BJ (cell line): ENCODE measurements at regions not wholly inside any gene's neighbourhood (a gene's known extent, or its start where the extent isn't known, plus 50 kb on each side); places are given as distances from the start of the nearest gene placed in this dataset.

Source experiments
- CTCF ChIA-PET: fragments of 350-600 bp; formaldehyde crosslinking; extraction: SDS; loops from one replicate; lab custom pipeline; 2021; ENCODE audit warnings: antibody characterized with exemption, inconsistent platforms; lab: Yijun Ruan, JAX
- POLR2A ChIA-PET: fragments of 300-600 bp; sonication (Branson Sonifier 250); formaldehyde crosslinking; extraction: SDS; loops from one replicate; lab custom pipeline; 2021; ENCODE audit warnings: antibody characterized with exemption; lab: Charles Lee
- DNase-seq: peaks from one replicate; pipeline ENCODE4 v3.0.0-alpha.2; 2011; ENCODE audit warnings: low read depth
- H3K27me3 ChIP-seq: 2 replicates; pipeline ENCODE4 v1.6.0; 2011; ENCODE audit warnings: low read length; ENCODE audit not compliant: control insufficient read depth, insufficient read depth
- H3K36me3 ChIP-seq: 2 replicates; pipeline ENCODE4 v1.5.1; 2011; ENCODE audit warnings: low read length; ENCODE audit not compliant: control insufficient read depth, insufficient read depth
- H3K4me3 ChIP-seq: 2 replicates; pipeline ENCODE4 v1.5.1; 2011; ENCODE audit warnings: low read depth, mild to moderate bottlenecking, control low read depth, low read length
- TF ChIP-seq, protein P1 (sequence below): IDR thresholded peaks from 2 replicates; pipeline ENCODE4 v1.5.1; 2011; ENCODE audit warnings: low read depth, mild to moderate bottlenecking, control low read depth, inconsistent platforms, low read length, moderate library complexity; ENCODE audit not compliant: insufficient read depth

DNA sequence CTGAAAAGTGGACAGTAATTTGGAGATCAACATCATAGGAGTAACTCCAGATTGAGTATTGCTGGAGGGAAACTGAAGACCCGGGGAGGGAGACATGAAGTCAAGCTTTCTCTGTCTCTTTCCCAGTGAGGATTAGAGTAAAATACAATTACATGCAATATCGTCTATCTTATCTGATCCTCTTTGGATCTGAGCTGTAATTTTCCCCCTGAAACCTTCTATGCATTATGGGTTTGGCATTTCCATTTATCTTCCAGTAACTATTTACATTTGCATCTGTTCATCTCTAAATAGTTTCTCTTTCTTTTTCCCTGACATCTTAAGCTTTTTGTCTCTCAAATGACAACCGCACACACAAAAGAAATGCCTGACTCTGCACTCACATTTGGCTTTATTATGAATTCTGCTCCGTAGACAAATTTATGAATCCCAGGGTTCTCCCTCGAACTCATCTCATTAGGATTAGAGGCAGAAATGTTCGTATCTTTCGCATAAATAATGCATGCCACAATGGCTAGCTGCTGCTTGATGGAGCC, 113.1 kb downstream of the SPP2 start:
- Histone ChIP-seq H3K27me3 (no peaks in the 10 kb centered on the region), H3K36me3 (no peaks in the 10 kb centered on the region), H3K4me3 (no peak overlapping the region)
- POLR2A ChIA-PET: no interaction called here
- TF ChIP-seq, protein P1, sequence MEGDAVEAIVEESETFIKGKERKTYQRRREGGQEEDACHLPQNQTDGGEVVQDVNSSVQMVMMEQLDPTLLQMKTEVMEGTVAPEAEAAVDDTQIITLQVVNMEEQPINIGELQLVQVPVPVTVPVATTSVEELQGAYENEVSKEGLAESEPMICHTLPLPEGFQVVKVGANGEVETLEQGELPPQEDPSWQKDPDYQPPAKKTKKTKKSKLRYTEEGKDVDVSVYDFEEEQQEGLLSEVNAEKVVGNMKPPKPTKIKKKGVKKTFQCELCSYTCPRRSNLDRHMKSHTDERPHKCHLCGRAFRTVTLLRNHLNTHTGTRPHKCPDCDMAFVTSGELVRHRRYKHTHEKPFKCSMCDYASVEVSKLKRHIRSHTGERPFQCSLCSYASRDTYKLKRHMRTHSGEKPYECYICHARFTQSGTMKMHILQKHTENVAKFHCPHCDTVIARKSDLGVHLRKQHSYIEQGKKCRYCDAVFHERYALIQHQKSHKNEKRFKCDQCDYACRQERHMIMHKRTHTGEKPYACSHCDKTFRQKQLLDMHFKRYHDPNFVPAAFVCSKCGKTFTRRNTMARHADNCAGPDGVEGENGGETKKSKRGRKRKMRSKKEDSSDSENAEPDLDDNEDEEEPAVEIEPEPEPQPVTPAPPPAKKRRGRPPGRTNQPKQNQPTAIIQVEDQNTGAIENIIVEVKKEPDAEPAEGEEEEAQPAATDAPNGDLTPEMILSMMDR: no peak
- CTCF ChIA-PET: interaction anchor here (1.1 kb wide), 1 partner anchor 337 kb away, joined by 3 read pairs; no protein-coding TSS in a partner anchor
- DNase-seq: no peak

DNA sequence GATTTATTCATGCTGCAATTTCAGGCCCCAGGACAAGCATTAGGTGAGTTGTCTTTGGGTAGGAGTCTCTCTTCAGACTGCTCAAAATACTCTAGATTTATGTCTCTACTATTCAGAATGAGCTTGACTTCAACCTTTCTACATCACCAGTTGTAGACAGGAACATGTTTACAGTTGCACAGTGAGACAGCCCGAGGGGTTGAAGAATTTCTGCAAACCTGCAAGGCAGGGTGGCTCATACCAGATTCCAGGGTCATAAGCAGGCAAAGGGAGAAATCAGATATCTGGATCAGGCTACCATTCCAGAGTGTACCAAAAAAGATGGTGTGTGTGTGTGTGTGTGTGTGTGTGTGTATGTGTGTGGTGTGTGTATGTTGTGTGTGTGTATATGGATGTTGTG, 112.4 kb downstream of the SPP2 start:
- TF ChIP-seq, protein P1: no peak
- POLR2A ChIA-PET: no interaction called here
- H3K4me3 ChIP-seq: no peak overlapping the region
- no peaks in the 10 kb centered on the region for H3K27me3 ChIP-seq
- CTCF ChIA-PET: no interaction called here
- H3K36me3 ChIP-seq: no peaks in the 10 kb centered on the region
- no peak for DNase-seq

DNA sequence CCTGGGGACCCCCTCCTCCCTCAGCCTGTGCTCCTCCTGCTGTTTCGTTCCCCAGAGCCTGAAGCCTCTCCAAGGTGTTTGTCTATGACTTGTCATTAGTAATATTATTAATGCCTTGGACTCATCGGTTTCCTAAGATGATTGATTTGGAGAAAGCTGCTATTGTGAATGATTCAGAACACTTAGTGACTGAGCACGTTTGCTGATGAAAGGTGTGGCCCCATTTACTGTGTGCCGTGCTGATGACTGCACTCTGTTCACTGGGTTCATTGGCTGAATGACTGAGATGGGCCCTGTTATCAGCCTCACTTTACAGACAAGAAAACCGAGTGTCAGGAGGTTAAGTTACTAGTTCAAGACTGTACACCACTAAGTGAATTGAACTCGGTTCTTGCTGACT, 111.4 kb downstream of the SPP2 start:
- POLR2A ChIA-PET: no interaction called here
- DNase-seq: no peak
- Histone ChIP-seq H3K27me3 (no peaks in the 10 kb centered on the region), H3K4me3 (no peak overlapping the region), H3K36me3 (no peaks in the 10 kb centered on the region)
- TF ChIP-seq, protein P1: no peak
- CTCF ChIA-PET: no interaction called here

DNA sequence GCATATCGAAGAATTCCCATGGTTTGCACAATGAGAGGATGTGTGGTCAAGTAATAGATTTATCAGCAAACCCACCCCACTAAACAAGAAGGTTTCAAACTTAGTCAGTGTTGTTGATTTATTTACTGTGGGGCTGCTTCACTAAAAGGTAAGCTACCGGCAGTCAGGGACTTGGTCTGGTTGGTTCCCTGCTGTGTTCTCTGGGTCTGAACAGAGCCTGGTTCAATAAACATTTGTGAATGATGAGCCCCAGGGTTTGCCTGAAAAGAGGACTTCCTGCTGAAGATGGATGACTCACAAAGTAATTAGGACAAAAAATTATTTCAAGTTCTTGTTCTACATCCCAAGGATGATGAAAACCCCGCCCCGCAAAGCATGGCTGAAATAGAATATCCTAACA, 108.3 kb downstream of the SPP2 start:
- Histone ChIP-seq H3K36me3 (no peaks in the 10 kb centered on the region), H3K4me3 (no peak overlapping the region), H3K27me3 (peaks cover 3% of the 10 kb centered on the region; the same call in 1 of the 2 replicates)
- CTCF ChIA-PET: no interaction called here
- POLR2A ChIA-PET: no interaction called here
- DNase-seq: no peak
- TF ChIP-seq, protein P1: no peak

DNA sequence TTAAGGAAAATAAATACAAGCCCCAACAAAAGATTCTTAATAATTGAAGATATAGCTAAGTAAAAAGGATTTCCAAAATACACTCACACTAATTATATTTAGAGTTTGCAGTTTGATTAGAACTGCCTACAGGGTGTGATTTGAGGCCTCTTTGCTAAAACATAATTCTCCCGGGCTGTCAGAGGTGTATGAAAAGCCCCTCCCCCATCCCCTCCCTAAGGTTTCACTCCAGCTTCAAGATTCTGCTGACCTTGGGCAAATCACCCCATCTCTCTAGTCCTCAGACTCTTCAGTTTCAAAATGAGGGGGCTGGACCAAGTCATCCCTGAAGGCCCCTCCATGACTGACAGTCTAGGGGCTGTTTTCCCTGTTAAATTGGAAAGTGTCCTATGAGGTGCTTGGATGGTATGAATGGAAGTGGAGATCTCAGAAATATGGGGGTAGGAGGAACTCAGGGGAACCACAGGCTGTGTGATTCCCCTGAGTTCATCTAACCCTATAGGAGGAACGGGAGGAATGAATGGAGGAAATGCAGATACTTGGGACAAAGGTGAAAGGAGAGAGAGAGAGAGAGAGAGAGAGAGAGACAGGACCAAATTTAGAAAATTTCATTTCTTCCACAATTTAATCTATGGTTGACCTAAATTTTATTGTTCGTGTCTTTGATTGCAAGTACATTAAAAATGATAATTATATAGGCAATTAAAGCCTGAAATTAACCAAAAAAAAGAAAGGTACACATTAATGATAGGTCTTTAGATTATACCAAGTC, 107.5 kb downstream of the SPP2 start:
- H3K4me3 ChIP-seq: no peak overlapping the region
- H3K27me3 ChIP-seq: peaks cover 3% of the 10 kb centered on the region; the same call in 1 of the 2 replicates
- ChIA-PET POLR2A (no interaction called here), CTCF (interaction anchor here (0.8 kb wide), 1 partner anchor 11 kb away, joined by 3 read pairs; no protein-coding TSS in a partner anchor)
- H3K36me3 ChIP-seq: no peaks in the 10 kb centered on the region
- TF ChIP-seq, protein P1: no peak
- DNase-seq: no peak
